Islet of Langerhans (tissue), 1 donor: ENCODE measurements at regions not wholly inside any gene's neighbourhood (a gene's known extent, or its start where the extent isn't known, plus 50 kb on each side); places are given as distances from the start of the nearest gene placed in this dataset.
"Not testable (repeated sequence)": the region's sequence is repeated elsewhere in the genome, so short reads cannot be mapped to it uniquely, and the experiment has no call there.

ENCODE experiments used
- FAIRE-seq: peaks from one replicate; lab custom pipeline; 2011; peaks lifted over from hg19 to GRCh38; lab: Jason Lieb, UNC

DNA sequence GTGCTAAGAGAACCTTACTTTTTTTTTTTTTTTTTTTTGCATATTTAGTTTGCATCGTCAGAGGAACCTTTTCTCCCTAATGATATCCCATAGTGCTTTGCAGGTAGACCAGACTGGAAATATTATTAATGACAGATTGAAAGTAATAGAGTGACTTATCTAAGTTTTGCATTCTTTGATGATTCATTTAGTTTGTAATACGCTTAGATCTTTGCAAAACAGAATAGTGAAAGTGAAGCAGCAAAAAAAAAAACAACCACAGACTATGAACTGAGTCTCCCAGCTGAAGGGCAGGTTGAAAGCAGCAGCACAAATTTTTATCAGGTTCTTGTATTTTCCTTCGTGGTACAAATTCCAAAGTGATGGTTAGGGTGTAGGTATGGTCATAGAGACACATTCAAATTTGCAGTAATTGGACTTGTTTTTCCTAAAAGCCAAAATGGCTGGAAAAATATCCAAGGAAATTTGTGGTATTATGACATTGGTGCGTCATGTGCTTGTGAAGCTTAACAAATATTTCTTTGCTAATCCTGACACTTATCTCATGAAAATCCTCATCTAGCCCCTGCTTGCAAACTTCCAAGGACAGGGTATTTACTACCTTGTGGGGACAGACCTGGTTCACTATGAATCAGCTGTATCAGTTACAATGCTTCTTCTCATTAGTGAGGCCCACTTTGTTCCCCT is 81.8 kb upstream of the CREB5 start:
- FAIRE-seq, result no peak

DNA sequence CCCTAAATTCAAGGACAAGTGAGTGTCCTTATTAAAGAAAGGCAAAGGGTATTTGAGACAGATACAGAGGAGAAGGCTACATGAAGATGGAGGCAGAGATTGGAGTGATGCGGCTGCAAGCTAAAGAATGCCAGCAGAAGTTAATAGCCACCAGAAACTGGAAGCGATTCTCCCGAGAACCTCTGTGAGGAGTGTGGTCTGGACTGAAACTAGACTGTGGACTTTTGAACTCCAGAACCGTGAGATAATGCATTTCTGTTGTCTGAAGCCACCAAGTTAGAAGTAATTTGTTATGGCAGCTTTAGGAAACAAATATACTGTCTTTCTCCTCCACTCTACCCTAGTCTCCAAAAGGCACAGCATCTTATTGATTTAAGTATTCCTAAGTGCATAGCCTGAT is 80.3 kb upstream of the CREB5 start:
- FAIRE-seq, result no peak

DNA sequence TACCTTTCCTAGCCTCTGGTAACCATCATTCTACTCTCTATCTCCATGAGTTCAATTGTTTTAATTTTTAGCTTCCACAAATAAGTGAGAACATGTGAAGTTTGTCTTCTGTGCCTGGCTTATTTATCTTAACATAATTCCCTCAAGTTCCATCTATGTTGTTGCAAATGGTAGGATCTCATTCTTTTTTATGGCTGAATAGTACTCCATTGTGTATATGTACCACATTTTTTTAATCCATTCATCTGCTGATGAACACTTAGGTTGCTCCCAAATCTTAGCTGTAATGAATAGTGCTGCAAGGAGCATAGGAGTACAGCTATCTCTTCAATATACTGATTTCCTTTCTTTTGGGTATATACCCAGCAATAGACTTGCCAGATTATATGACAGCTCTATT is 78.8 kb upstream of the CREB5 start:
- not testable (repeated sequence) for FAIRE-seq

DNA sequence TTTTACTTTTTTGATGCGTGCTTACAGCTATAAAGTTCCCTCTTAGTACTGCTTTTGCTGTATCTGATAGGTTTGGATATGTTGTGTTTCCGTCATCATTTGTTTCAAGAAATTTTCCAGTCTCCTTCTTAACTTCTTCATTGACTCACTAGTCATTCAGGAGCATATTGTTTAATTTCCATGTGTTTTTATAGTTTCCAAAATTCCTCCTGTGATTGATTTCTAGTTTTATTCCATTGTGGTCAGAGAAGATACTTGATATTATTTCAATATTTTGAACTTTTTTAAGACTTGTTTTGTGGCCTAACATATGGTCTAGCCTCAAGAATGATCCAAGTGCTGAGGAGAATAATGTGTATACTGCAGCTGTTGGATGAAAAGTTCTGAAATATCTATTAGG is 75.5 kb upstream of the CREB5 start:
- FAIRE-seq, result no peak

DNA sequence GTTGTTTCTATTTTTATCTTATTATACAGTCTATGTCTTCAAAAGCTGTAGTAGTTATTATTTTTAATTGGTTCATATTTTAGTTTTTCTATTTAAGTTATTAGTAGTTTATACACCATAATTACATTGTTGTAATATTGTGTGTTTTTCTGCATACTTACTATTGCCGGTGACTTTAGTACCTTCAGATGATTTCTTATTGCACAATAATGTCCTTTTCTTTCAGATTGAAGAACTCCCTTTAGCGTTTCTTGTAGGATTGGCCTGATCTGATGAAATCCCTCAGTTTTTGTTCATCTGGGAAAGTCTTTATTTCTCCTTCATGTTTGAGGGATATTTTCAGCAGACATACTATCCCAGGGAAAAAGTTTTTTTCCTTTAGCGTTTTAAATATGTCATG is 74.3 kb upstream of the CREB5 start:
- FAIRE-seq, result no peak

DNA sequence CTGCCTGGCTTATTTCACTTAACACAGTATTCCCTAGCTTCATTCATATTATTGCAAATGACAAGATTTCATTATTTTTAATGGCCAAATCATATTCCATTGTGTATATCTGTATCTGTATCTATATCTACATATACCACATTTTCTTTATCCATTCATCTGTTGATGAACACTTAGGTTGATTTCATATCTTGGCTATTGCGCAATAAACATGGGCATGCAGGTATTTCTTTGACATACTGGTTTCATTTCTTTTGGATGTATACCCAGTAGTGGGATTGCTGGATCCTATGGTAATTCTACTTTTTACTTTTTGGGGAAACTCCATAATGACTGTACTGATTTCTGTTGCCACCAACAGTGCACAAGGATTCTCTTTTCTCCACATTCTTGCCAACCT is 68.9 kb upstream of the CREB5 start:
- no peak for FAIRE-seq

DNA sequence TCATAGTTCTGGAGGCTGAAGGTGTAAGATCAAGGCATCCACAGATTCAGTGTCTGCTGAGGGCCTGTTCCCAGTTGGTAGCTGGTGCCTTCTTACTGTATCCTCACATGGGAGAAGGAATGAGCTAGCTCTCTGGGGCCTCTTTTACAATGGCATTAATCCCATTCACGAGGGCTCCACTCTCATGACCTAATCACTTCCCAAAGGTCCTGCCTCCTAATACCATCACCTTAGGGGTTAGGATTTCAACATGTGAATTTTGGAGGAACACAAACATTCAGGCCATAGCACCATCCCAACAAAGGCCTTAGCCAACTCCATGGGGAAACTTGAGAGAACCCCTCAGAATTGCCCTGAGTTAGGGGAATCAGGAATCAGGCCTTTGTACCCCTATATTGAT is 66.1 kb upstream of the CREB5 start:
- FAIRE-seq, result no peak

DNA sequence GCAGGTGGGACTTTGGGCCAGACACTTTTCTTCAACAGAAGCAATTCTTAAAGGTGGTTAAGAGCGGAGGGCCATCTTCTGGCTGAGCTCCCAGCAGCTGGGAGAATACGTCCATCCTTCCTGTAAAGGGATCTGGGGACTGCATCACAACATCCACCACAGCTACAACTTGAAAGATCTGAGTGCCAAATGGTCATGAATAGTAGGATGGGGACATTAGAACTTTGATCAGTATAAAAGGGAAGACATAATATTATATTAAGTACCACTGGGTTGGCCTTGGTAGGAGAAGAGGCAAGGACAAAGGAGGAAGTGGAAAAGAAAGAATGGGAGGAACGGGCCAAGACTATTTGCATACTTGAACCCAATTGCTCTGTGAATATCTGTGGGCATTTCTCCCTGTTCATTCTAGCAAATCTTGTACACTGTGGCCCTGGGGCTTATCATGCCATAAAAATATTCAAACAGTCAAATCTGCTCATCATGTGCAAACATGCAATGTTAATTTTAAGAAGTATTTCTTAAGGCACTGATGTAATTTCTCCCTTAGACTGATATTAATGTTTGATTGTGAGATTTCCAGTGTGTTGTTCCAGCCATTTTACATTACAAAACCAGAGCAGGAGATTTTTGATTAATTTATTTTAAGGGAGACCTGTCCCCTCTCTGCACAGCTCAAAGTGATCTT is 65.5 kb upstream of the CREB5 start:
- FAIRE-seq, result no peak

DNA sequence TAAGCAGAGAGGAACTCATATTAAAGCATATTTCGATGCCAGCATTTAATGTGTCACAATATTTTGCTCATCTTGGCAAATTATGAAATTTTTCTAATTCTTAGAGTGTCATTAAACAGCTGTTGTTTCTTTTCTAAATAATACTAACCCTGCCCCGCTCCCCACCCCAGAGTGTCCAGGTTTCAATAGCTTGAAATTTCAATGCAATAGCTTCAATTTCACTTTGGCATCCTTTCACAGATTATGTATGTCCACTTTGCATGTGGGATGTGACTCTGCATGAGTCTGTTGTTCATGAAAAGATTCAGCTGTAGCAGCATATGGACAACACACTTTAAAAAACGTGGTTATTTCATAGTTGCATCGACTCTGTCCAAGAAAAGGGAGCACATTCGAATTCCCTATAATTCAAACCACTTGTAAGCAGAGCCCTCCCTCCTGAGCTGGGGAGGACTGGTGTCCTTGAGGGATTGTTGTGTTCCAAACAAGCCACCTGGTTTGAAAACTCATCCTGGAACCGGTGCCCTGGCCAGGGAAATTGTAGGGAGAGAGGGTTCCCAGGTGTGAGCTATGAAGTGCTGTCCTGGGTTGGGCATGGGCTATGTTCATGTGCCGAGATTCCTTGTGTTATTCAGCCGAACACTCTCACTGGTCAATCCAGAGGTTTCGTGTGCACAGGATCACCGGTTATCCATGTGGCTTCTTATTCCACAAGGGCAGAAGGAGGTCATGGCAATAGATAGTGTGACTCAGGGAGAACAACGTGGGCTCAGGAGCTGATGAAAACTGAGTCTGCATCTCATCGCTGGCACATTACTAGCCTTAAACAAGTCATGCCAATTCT is 64.6 kb upstream of the CREB5 start:
- no peak for FAIRE-seq

DNA sequence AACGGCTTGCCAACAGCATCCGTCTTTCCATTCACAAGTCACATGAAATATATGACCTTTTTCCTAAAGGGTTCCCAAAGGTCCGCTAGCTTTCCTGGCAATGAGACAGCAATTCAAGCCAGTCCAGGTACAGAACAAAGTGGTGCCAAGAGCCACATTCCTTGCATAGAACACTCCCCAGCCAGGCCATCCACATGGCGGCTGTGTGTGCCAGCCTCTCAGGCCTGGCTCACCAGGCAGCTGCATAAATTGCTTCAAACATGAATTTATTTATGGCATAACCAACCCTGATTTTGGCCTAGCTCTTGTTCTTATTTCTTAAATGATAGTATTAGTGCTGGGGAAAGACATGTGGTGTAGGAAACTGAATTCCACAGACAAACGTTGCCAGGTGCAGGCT is 63.7 kb upstream of the CREB5 start:
- no peak for FAIRE-seq

DNA sequence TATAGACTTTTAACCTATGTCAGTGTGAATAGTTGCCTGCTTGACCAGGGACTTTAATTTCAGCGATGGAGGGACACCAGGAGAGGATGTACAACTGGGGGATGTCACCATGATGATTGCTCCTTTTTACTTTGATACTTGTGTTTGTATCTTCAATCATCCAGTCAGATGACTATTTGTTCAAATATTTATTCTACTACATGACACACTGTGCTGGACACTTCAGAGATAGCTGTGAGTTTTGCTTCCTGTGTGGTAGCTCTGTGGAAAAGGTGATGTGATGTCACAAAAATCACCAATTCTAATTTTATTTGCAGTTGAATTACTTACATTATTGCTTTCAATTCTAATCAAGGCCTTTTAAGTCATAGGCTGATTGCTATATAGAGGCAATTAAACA is 62.7 kb upstream of the CREB5 start:
- peak; percentile 76 for FAIRE-seq

DNA sequence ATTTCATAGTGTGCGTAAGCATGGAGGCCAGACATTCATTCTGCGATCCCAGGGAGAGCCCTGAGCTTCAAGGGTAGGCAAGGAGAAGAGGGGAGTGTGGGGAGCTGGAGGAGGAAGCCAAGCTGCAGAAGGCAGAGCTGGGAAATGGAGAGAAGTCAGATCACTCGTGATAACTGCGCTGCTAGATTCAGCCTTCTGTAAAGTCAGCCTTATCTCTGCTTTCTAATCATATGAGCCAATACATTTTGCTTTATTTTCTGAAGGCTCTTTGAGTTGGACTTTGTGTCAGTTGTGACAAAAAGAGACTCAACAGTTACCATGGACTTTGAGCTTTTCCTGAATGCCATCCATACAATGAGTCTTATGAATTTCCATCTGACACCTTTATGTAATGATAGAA is 61.7 kb upstream of the CREB5 start:
- no peak for FAIRE-seq

DNA sequence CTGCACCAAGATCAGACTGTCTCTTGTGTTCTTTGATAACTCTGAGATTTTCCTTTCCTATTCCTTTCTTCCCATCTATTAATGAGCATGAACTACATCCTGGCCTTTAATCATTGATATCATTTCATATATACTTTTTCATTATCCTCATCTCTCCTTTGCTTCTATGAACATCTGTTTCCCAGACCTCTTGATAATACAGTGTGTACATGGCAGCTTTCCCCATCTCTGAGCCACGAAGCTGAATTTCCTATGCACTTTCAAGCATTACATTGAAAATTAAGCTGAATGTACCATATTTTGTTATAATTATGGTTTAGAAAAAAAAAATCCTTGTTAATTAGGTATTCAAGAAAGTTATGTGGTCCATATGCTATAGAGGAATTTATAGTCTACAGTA is 60.9 kb upstream of the CREB5 start:
- FAIRE-seq, result no peak

DNA sequence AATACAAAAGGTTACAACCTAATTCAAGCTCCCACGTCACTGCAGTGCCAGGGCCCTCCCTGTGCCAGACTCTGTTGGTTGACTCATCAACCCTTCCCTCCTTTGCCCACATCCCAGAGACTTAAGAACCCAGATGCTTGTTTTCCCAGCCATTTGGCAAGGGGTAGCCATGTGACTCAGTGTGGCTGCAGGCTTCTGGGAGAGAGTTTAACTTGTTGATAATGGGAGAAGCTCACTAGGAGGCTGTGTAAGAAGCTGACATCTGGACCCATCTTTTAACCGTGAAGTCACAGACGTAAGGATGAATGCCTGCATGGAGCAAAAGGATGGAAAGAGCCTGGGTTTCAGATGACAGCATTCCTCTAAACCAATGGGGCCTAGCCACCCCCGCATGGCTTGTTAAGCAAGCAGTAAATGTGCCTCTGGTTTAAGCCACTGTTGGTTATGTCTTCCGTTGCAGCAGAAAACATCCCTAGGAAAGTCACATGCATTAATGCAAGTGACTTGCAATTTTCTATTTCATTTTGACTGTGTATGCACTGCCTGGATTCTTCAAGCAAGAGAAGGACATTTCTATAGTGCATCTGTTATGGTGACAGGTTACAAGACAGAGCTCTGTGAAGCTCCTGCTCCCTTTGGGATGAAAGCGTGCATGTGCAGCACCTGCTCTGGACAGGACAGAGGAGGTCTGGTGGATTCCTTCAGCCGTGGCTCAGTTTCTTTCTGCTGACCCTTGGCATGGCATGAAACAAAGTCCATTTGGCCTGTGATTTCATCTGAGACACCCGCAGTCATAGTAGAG is 57.5 kb upstream of the CREB5 start:
- FAIRE-seq, result no peak

DNA sequence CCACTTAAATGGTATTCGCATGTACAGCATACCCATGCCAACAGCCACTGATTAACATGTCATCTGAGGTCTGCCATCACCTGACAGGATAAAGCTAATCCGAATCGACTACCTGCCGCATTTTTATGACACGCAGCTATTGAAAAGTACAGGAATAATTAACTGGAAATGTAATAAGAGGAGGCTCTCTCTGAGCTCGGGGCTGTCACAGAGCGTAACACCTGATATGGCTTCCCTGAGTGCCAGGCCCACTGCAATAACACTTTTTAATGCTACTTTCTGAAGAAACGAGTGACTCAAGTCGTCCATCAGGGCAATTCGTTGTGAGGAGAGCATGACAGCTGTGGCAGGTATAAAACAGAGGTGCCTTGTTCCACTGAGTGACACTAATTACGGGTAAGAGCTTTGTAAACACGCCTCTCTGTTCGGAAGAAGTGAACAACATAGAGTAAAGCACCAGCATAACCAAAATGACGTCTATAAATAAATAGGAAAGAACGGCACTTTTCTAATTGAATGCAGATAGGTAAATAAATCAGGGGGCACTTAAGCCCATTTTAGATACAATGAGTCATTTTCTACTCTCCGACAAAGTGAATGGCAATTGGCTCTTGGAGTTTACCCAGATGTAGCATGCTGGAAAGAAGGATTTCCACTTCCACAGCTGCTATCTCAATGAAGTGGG is 56.5 kb upstream of the CREB5 start:
- FAIRE-seq, result peak; percentile 99

DNA sequence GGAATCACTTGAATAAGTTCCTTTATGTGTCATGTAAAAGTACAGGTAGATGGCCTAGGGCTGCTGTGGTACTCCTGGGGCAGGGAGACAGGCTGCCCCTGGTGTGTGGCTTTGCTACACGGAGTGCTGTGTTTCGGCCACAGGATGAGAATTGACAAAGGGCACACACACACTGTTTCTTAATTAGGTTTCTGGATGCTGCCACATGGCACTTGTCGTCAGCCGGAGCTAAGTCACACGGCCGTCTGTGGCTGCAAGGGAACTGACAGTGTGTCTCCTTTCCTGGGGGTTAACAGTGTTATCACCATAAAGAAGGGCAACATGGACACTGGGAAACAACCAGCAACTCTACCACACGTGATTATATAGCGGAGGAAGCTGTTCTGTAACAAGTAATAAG is 55.7 kb upstream of the CREB5 start:
- FAIRE-seq, result no peak

DNA sequence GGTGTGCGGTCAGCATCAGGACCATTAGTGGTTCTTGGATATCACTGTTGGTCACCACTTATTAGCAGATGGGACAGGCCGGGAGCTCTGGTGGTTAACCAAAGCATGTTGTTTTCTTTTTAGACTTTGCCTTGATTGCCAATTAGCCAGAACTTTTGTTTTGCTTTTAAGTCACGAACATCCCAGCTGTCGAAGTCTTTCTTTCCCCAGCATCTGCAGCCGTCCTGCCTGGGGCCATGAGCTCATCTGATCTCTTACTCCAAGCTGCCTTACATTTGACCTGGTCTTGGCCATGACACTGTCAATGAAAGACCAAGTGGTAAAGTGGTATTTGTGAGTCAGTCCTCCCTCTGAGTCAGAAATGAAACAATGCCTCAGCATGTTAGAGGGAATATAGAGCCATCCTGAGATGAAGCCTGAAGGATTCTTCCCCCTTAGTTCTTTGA is 53.9 kb upstream of the CREB5 start:
- FAIRE-seq, result no peak

DNA sequence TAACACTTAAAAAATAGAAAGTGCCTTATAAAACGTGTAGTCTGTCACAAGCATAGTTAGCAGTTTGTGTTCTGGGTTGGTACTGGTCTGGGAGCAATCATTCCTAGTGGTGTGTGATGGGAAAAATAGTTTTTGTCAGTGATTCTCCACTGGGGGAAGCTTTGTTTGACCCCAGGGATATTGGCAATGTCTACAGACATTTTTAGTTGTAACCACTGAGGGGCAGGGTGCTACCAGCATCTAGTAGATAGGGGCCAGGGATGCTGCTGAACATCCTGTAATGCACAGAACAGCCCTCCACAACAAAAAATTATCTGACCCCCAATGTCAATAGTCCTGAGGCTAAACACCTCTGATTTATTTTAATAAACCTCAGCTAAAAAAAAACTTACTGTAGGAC is 51.6 kb upstream of the CREB5 start:
- FAIRE-seq, result no peak

DNA sequence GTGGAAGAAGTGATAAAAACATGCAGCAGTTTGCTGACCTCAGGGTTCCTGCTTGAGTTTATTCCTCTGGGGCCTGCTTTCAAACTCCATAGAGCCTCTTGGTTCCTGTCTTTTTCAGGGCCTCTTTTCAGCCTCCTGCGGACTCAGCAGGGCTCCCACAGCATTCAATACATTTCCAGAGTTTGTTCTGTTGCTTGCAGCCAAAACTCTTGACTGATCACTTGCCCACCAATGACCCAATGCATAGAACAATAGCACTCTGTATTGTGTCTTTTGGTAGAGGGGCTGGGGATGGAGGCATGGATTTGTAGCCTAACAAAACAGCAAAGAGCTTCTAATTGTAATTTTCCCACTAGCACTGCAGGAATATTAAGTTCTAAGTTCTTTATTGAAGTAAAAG is 50.8 kb upstream of the CREB5 start:
- FAIRE-seq, result no peak

DNA sequence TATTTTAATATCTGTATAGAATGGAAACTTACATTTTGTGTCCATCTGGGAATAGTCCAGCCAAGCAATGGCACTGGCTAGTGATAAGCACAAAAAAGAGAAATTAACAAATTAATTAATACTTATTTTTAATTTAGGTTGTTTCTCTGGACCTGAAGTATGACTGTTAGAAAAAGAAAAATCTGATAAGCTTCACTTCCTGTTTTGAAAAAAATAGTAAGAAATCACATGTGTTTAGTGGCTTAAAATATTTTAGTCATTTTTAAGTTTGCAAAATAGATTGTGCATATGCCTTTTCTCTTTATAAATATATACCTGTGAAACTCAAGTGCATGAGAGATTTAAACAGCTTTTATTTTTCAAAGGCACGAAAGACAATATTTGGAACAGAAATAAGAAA is 50.1 kb upstream of the CREB5 start:
- FAIRE-seq, result no peak
